ENCODE measurements at regions not wholly inside any gene's neighbourhood (a gene's known extent, or its start where the extent isn't known, plus 50 kb on each side); places are given as distances from the start of the nearest gene placed in this dataset.

- Mint-ChIP-seq H3K27ac (no peak overlapping the region), H3K9me3 (no peaks in the 10 kb centered on the region), H3K4me1 (peaks cover 25% of the 10 kb centered on the region), H3K4me3 (no peak overlapping the region), H3K36me3 (ENCODE audit: low read depth) (no peaks in the 10 kb centered on the region), H3K27me3 (peaks cover 5% of the 10 kb centered on the region)
- POLR2A ChIA-PET = interaction anchor here (0.7 kb wide), 1 partner anchor 411 kb away, joined by 3 read pairs; no protein-coding TSS in a partner anchor
- intact Hi-C loops (cut with micrococcal nuclease) = no loop called here
- ATAC-seq (ENCODE audit: low read depth) (no peak), DNase-seq (no peak)
- TF ChIP-seq CTCF (IDR thresholded peaks at IDR 0.05) = no peak
- CTCF ChIA-PET = no interaction called here
Observed at GRCh38 chr7:25521236-25521635, 292.9 kb upstream of the NPVF start.

DNA sequence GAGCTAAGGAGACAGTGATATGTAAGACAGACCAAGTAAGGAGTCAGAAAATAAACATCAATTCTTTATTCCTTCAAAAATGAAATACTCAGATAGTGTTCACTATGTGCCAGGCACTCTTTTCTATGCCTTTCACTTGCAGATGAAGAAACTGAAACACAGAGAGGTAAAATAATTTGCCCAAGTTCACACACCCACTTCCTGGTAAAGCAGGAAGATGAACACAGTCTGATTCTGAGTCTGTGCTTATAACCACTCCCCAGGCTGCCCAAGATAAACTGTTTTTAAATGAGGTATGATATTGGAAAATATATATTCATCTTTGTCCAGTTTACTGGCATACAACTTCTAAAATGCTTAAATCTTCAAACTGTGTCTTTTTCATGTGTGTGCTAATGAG is 294.4 kb upstream of the NPVF start:
- no peaks in the 10 kb centered on the region for H3K36me3 Mint-ChIP-seq (ENCODE audit: low read depth)
- no peak for TF ChIP-seq CTCF (IDR thresholded peaks at IDR 0.05)
- H3K4me1 Mint-ChIP-seq = peaks cover 25% of the 10 kb centered on the region
- peaks cover 5% of the 10 kb centered on the region for H3K27me3 Mint-ChIP-seq
- ChIA-PET CTCF (no interaction called here), POLR2A (no interaction called here)
- no peak for ATAC-seq (ENCODE audit: low read depth)
- DNase-seq = no peak
- intact Hi-C loops (cut with micrococcal nuclease) = no loop called here
- no peak overlapping the region for H3K27ac Mint-ChIP-seq
- H3K9me3 Mint-ChIP-seq = no peaks in the 10 kb centered on the region
- H3K4me3 Mint-ChIP-seq = no peak overlapping the region

DNA sequence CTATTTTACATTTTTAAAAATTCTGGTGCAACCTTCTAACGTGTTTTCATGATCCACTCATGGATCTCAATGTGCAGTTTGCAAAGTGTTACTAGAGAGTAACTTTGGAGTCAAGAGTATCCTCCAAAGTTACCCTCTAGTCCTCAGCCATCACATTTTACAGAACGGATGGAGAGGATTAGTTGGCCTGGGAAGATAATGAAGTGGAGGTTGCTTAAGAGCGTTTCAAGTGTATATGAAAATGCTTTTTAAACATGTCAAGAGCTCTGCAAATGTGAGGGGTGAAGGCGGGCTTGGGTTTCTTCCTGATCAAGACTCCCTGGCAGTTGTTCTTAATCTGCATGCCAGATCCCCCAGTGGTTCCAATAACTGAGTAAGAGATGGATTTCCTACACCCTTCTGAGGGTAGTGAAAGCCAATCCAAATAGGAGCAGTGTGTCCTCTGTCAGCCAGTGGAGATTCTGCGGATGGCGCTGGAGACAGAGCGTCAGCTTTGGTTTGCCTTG is 299.4 kb upstream of the NPVF start:
- POLR2A ChIA-PET = no interaction called here
- no peak for TF ChIP-seq CTCF (IDR thresholded peaks at IDR 0.05)
- Mint-ChIP-seq H3K4me1 (peaks cover 4% of the 10 kb centered on the region), H3K36me3 (ENCODE audit: low read depth) (no peaks in the 10 kb centered on the region), H3K27me3 (peaks cover 8% of the 10 kb centered on the region), H3K4me3 (no peak overlapping the region), H3K9me3 (no peaks in the 10 kb centered on the region), H3K27ac (no peak overlapping the region)
- ATAC-seq (ENCODE audit: low read depth) = no peak
- intact Hi-C loops (cut with micrococcal nuclease) = no loop called here
- DNase-seq = no peak
- CTCF ChIA-PET = no interaction called here

GRCh38 chr7:25529320-25529719 is 301.0 kb upstream of the NPVF start:
- ChIA-PET CTCF (no interaction called here), POLR2A (no interaction called here)
- H3K4me3 Mint-ChIP-seq = no peak overlapping the region
- no peak for TF ChIP-seq CTCF (IDR thresholded peaks at IDR 0.05)
- H3K27ac Mint-ChIP-seq = no peak overlapping the region
- ATAC-seq (ENCODE audit: low read depth) (no peak), DNase-seq (no peak)
- no peaks in the 10 kb centered on the region for H3K4me1 Mint-ChIP-seq
- intact Hi-C loops (cut with micrococcal nuclease) = no loop called here
- H3K36me3 Mint-ChIP-seq (ENCODE audit: low read depth) = no peaks in the 10 kb centered on the region
- peaks cover 12% of the 10 kb centered on the region for H3K27me3 Mint-ChIP-seq
- no peaks in the 10 kb centered on the region for H3K9me3 Mint-ChIP-seq

GRCh38 chr7:25536851-25537250 is 308.6 kb upstream of the NPVF start:
- intact Hi-C loops (cut with micrococcal nuclease) = no loop called here
- ChIA-PET POLR2A (no interaction called here), CTCF (interaction anchor here (2.7 kb wide), 1 partner anchor 28 kb away, joined by 6 read pairs; no protein-coding TSS in a partner anchor)
- Mint-ChIP-seq H3K27ac (no peak overlapping the region), H3K4me3 (no peak overlapping the region), H3K9me3 (no peaks in the 10 kb centered on the region), H3K27me3 (peaks cover 14% of the 10 kb centered on the region), H3K36me3 (ENCODE audit: low read depth) (no peaks in the 10 kb centered on the region), H3K4me1 (no peaks in the 10 kb centered on the region)
- DNase-seq (no peak), ATAC-seq (ENCODE audit: low read depth) (no peak)
- TF ChIP-seq CTCF (IDR thresholded peaks at IDR 0.05) = no peak
